ENCODE measurements at regions not wholly inside any gene's neighbourhood (a gene's known extent, or its start where the extent isn't known, plus 50 kb on each side); places are given as distances from the start of the nearest gene placed in this dataset.

- DNase-seq: no peak
Measured at GRCh38 chr18:10290638-10291235, 163.7 kb upstream of the APCDD1 start.

GRCh38 chr18:10291568-10291981 lies 162.9 kb upstream of the APCDD1 start:
- DNase-seq: no peak

GRCh38 chr18:10293966-10294365 lies 160.5 kb upstream of the APCDD1 start:
- DNase-seq: no peak

GRCh38 chr18:10295751-10296150 lies 158.7 kb upstream of the APCDD1 start:
- DNase-seq: no peak

- no peak for DNase-seq
Measured at GRCh38 chr18:10296491-10296890, 157.9 kb upstream of the APCDD1 start.

- DNase-seq: no peak
Measured at GRCh38 chr18:10297086-10297485, 157.3 kb upstream of the APCDD1 start.

GRCh38 chr18:10298346-10298745 lies 156.1 kb upstream of the APCDD1 start:
- DNase-seq: no peak

- no peak for DNase-seq
Measured at GRCh38 chr18:10299643-10300042, 154.8 kb upstream of the APCDD1 start.

GRCh38 chr18:10300739-10301138 lies 153.7 kb upstream of the APCDD1 start:
- no peak for DNase-seq

- no peak for DNase-seq
Measured at GRCh38 chr18:10301831-10302483, 152.5 kb upstream of the APCDD1 start.

- no peak for DNase-seq
Measured at GRCh38 chr18:10303171-10303570, 151.3 kb upstream of the APCDD1 start.

- DNase-seq: no peak
Measured at GRCh38 chr18:10304853-10305252, 149.6 kb upstream of the APCDD1 start.

- DNase-seq: no peak
Measured at GRCh38 chr18:10306779-10307178, 147.7 kb upstream of the APCDD1 start.

- no peak for DNase-seq
Measured at GRCh38 chr18:10308154-10308553, 146.3 kb upstream of the APCDD1 start.

- DNase-seq: no peak
Measured at GRCh38 chr18:10310626-10311025, 143.8 kb upstream of the APCDD1 start.

GRCh38 chr18:10312326-10313015 lies 142.0 kb upstream of the APCDD1 start:
- no peak for DNase-seq

GRCh38 chr18:10313016-10313342 lies 141.5 kb upstream of the APCDD1 start:
- no peak for DNase-seq

- DNase-seq: no peak
Measured at GRCh38 chr18:10314066-10314465, 140.4 kb upstream of the APCDD1 start.

GRCh38 chr18:10315522-10315921 lies 138.9 kb upstream of the APCDD1 start:
- DNase-seq: no peak

GRCh38 chr18:10316778-10317177 lies 137.7 kb upstream of the APCDD1 start:
- DNase-seq: no peak

- DNase-seq: no peak
Measured at GRCh38 chr18:10317864-10318690, 136.4 kb upstream of the APCDD1 start.

- no peak for DNase-seq
Measured at GRCh38 chr18:10318691-10318970, 135.8 kb upstream of the APCDD1 start.

GRCh38 chr18:10319026-10319425 lies 135.4 kb upstream of the APCDD1 start:
- no peak for DNase-seq
